AG20443 (cell line): ENCODE measurements at regions not wholly inside any gene's neighbourhood (a gene's known extent, or its start where the extent isn't known, plus 50 kb on each side); places are given as distances from the start of the nearest gene placed in this dataset.

ENCODE experiments used
- DNase-seq: peaks from one replicate; pipeline ENCODE4 v3.0.0; 2012; ENCODE audit warnings: low spot score, mixed read lengths

- no peak for DNase-seq
Measured at GRCh38 chr4:97507587-97508245, 635.6 kb downstream of the STPG2 start.
